Pancreas (tissue), 10 donors: ENCODE measurements at regions not wholly inside any gene's neighbourhood (a gene's known extent, or its start where the extent isn't known, plus 50 kb on each side); places are given as distances from the start of the nearest gene placed in this dataset.

Experiments
- ATAC-seq, 4 donors: fragments of 200-7000 bp; cut with Tn5 transposase; one replicate each; pipeline versions ENCODE4 v1.8.0 to v1.9.1; 2020; ENCODE audit warnings: mild to moderate bottlenecking in 4 of 4, moderate library complexity in 4 of 4
- DNase-seq, 6 donors: peaks; one replicate each; pipeline ENCODE4 v3.0.0-alpha.2; 2020
- FAIRE-seq: peaks from 2 replicates; lab custom pipeline; 2012; peaks lifted over from hg19 to GRCh38; lab: Jason Lieb, UNC
- H3K27ac ChIP-seq, 4 donors: fragments of 200-600 bp; sonication (generic); 1 replicate in 3 of 4; 2 replicates in 1 of 4; pipeline versions ENCODE4 v1.5.0 to v1.8.0; 2020
- H3K27me3 ChIP-seq, 4 donors: fragments of 200-600 bp; one replicate each; pipeline ENCODE4 v1.8.0; 2021
- H3K36me3 ChIP-seq, 3 donors: fragments of 200-600 bp; sonication (generic) in 1 of 3; one replicate each; pipeline versions ENCODE4 v1.5.0 to v1.8.0; 2020 to 2021
- H3K4me1 ChIP-seq, 3 donors: fragments of 200-600 bp; one replicate each; pipeline ENCODE4 v1.8.0; 2021
- H3K4me3 ChIP-seq, 4 donors: fragments of 200-600 bp; sonication (generic) in 2 of 4; one replicate each; pipeline versions ENCODE4 v1.5.0 to v1.8.0; 2020 to 2021
- H3K9me3 ChIP-seq, 4 donors: fragments of 200-600 bp; one replicate each; pipeline ENCODE4 v1.8.0; 2021
- CTCF ChIP-seq, 4 donors: fragments of 200-600 bp; sonication (generic) in 3 of 4; IDR thresholded peaks; one replicate each; pipeline versions ENCODE4 v1.5.0 to v1.8.0; 2021; ENCODE audit warnings: antibody characterized with exemption in 4 of 4
- WGBS, 2 donors: extraction: QIAGEN DNeasy Blood & Tissue Kit; methylation state at CpG; one replicate each; pipeline ENCODE4 v1.1.7; 2013; 5-methylcytosine and 5-hydroxymethylcytosine counted together
- intact Hi-C, 3 donors: fragments of 100-400 bp; cut with DNase I; formaldehyde crosslinking; loops; one replicate each; pipeline versions ENCODE4 v1.11.1 to v1.14.2; 2022
- donor health status: healthy with polysubstance abuse.
- donor health status: DM: no; HTN: no; CAD: no; lungs with moderate emphysema.
- donor health status: DM: no; HTN: no; CAD: no.
- donor health status: control.
- donor health status: control.
- donor health status: Bipolar disorder and iron deficiency.
- donor health status: DM: yes; HTN: yes; CAD: no.
- donor health status: DM: no; HTN: no; CAD: no.
- donor health status: DM: no; HTN: no; CAD: no.
- donor health status: DM: yes; HTN: yes; CAD: no.

- FAIRE-seq (no peak), DNase-seq (no peak), ATAC-seq (no peak)
- Histone ChIP-seq H3K4me3 (no peak overlapping the region), H3K36me3 (no peaks in the 10 kb centered on the region), H3K27ac (no peak overlapping the region), H3K9me3 (no peaks in the 10 kb centered on the region), H3K4me1 (peaks cover 0 to 5% (median 0%) of the 10 kb centered on the region in 3 donors), H3K27me3 (no peaks in the 10 kb centered on the region)
- TF ChIP-seq CTCF (IDR thresholded peaks at IDR 0.05), result no peak
- 77 to 90% methylated on average over 4 of the region's 4 CpGs for WGBS, 2 donors
- intact Hi-C loops, result no loop called here
Observed at GRCh38 chr2:196367633-196368032, 196.3 kb upstream of the STK17B start.

DNA sequence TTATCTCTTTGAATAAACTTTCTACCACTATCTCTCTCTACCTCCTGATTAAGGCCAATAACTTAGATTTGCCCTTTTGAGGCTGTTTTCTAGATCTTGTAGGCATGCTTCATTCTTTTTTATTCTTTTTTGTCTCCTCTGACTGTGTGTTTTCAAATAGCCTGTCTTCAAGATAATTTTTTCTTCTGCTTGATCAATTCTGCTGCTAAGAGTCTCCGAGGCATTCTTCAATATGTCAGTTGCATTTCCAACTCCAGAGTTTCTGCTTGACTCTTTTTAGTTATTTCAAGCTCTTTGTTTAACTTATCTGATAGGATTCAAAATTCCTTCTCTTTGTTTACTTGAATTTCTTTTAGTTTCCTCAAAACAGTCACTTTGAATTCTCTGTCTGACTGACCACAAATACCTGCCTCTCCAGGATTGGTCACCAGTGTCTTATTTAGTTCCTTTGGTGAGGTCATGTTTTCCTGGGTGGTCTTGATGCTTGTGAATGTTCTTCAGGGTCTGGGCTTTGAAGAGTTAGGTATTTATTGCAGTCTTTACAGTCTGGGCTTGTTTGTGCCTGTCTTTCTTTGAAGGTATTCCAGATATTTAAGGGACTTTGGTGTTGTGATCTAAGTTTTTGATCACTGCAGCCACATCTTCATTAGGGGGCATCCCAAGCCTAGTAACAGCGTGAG lies 197.3 kb upstream of the STK17B start:
- no peak for FAIRE-seq
- no peaks in the 10 kb centered on the region for H3K27me3 ChIP-seq

DNA sequence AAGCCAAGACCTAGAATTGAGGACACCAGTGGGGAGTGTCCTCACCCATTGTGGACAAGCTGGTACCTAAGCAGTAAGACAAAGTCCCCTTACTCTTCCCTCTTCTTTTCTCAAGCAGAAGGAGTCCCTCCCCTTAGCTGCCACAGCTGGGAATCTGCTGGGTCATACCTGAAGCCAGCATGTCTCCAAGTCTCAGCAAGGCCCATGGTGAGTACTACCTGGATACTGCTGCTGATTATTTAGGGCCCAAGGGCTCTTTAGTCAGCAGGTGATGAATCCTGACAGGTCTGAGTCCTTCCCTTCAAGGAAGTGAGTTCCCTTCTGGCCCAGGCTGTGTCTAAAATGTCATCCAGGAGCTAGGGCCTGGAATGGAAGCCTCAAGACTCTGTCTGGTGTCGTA lies 198.6 kb upstream of the STK17B start:
- Histone ChIP-seq H3K27me3 (peaks cover 0 to 4% (median 0%) of the 10 kb centered on the region in 4 donors), H3K27ac (no peak overlapping the region), H3K4me3 (no peak overlapping the region), H3K9me3 (no peaks in the 10 kb centered on the region), H3K4me1 (peaks cover 0 to 5% (median 0%) of the 10 kb centered on the region in 3 donors), H3K36me3 (no peaks in the 10 kb centered on the region)
- WGBS, 2 donors, result 77 to 78% methylated on average over 1 of the region's 1 CpG
- DNase-seq (no peak), FAIRE-seq (no peak), ATAC-seq (no peak)
- TF ChIP-seq CTCF (IDR thresholded peaks at IDR 0.05), result no peak
- intact Hi-C loops, result no loop called here

More for the DNA sequence above, 197.3 kb upstream of the STK17B start:
- Histone ChIP-seq H3K9me3 (no peaks in the 10 kb centered on the region), H3K4me3 (no peak overlapping the region), H3K27ac (no peak overlapping the region), H3K4me1 (peaks cover 0 to 5% (median 0%) of the 10 kb centered on the region in 3 donors), H3K36me3 (no peaks in the 10 kb centered on the region)
- intact Hi-C loops, result no loop called here
- DNase-seq (no peak), ATAC-seq (no peak)
- no peak for TF ChIP-seq CTCF (IDR thresholded peaks at IDR 0.05)
- 70 to 82% methylated on average over 2 of the region's 2 CpGs for WGBS, 2 donors

DNA sequence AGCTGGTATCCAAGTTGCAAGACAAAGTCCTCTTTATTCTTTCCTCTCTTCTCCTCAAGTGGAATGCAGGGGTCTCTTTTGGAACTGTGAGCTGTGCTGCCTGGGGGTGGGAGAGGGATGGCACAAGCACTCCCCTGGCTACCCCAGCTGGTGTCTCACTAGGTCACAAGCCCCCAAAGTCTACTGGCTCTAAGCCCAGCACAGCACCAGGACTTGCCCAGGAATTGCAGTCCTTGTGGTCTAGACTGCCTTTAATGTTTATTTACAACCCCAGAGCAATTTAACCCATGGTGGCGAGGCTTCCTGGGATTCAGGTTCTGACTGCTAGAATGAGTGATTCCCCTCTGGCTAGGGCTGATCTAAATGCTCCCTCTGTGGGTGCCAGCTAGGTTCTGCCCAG lies 199.0 kb upstream of the STK17B start:
- ATAC-seq (no peak), FAIRE-seq (no peak), DNase-seq (no peak)
- TF ChIP-seq CTCF (IDR thresholded peaks at IDR 0.05), result no peak
- Histone ChIP-seq H3K36me3 (no peaks in the 10 kb centered on the region), H3K27ac (no peak overlapping the region), H3K9me3 (no peaks in the 10 kb centered on the region), H3K27me3 (peaks cover 0 to 4% (median 0%) of the 10 kb centered on the region in 4 donors), H3K4me3 (no peak overlapping the region), H3K4me1 (peaks cover 0 to 5% (median 0%) of the 10 kb centered on the region in 3 donors)
- 84 to 91% methylated on average over 1 of the region's 1 CpG for whole genome bisulfite sequencing, 2 donors
- intact Hi-C loops, result no loop called here

- Histone ChIP-seq H3K9me3 (no peaks in the 10 kb centered on the region), H3K27me3 (peaks cover 0 to 4% (median 0%) of the 10 kb centered on the region in 4 donors), H3K27ac (no peak overlapping the region), H3K36me3 (no peaks in the 10 kb centered on the region), H3K4me1 (no peaks in the 10 kb centered on the region), H3K4me3 (no peak overlapping the region)
- 62 to 79% methylated on average over 3 of the region's 3 CpGs for WGBS, 2 donors
- intact Hi-C loops, result no loop called here
- FAIRE-seq (no peak), ATAC-seq (no peak), DNase-seq (no peak)
- TF ChIP-seq CTCF (IDR thresholded peaks at IDR 0.05), result no peak
Observed at GRCh38 chr2:196372276-196372809, 201.0 kb upstream of the STK17B start.
